Tibial nerve (tissue), 4 donors: ENCODE measurements at regions not wholly inside any gene's neighbourhood (a gene's known extent, or its start where the extent isn't known, plus 50 kb on each side); places are given as distances from the start of the nearest gene placed in this dataset.

Experiments used
- DNase-seq, 2 donors: peaks; one replicate each; pipeline ENCODE4 v3.0.0-alpha.2; 2019; ENCODE audit warnings: low spot score in 2 of 2
- H3K27ac ChIP-seq, 4 donors: fragments of 200-600 bp; sonication (generic) in 3 of 4; one replicate each; pipeline ENCODE4 v1.5.1; 2017 to 2019; ENCODE audit warnings: mild to moderate bottlenecking in 1 of 4
- H3K27me3 ChIP-seq, 2 donors: fragments of 200-600 bp; sonication (generic) in 1 of 2; one replicate each; pipeline versions ENCODE4 v1.5.1 to v1.6.0; 2017 to 2019
- H3K36me3 ChIP-seq, 3 donors: fragments of 200-600 bp; sonication (generic); one replicate each; pipeline ENCODE4 v1.5.1; 2018 to 2019
- H3K4me1 ChIP-seq, 4 donors: fragments of 200-600 bp; sonication (generic) in 3 of 4; one replicate each; pipeline ENCODE4 v1.5.1; 2017 to 2019
- H3K4me3 ChIP-seq, 4 donors: fragments of 200-600 bp; sonication (generic) in 3 of 4; one replicate each; pipeline ENCODE4 v1.5.1; 2017 to 2019; ENCODE audit warnings: mild to moderate bottlenecking in 1 of 4, moderate library complexity in 1 of 4
- H3K9me3 ChIP-seq, 4 donors: fragments of 200-600 bp; sonication (generic) in 3 of 4; one replicate each; pipeline ENCODE4 v1.5.1; 2017 to 2019
- CTCF ChIP-seq, 5 experiments: fragments of 200-600 bp in 3 of 5; fragments of 450-650 bp in 2 of 5; sonication (generic) in 3 of 5; IDR thresholded peaks; one replicate each; pipeline ENCODE4 v1.5.1; 2016 to 2019; ENCODE audit warnings: antibody characterized with exemption in 5 of 5, mild to moderate bottlenecking in 3 of 5, moderate library complexity in 2 of 5
- EP300 ChIP-seq, 2 donors: sonication (generic); formaldehyde crosslinking; IDR thresholded peaks; one replicate each; pipeline ENCODE4 v1.6.1; 2017; ENCODE audit warnings: antibody characterized with exemption in 2 of 2, mild to moderate bottlenecking in 1 of 2
- POLR2A ChIP-seq, 2 donors: fragments of 450-650 bp; IDR thresholded peaks; one replicate each; pipeline ENCODE4 v1.6.1; 2017; ENCODE audit warnings: antibody characterized with exemption in 2 of 2, mild to moderate bottlenecking in 2 of 2, moderate library complexity in 2 of 2
- WGBS, 2 donors: methylation state at CpG; one replicate each; pipeline ENCODE4 v1.1.5; 2018; 5-methylcytosine and 5-hydroxymethylcytosine counted together

DNA sequence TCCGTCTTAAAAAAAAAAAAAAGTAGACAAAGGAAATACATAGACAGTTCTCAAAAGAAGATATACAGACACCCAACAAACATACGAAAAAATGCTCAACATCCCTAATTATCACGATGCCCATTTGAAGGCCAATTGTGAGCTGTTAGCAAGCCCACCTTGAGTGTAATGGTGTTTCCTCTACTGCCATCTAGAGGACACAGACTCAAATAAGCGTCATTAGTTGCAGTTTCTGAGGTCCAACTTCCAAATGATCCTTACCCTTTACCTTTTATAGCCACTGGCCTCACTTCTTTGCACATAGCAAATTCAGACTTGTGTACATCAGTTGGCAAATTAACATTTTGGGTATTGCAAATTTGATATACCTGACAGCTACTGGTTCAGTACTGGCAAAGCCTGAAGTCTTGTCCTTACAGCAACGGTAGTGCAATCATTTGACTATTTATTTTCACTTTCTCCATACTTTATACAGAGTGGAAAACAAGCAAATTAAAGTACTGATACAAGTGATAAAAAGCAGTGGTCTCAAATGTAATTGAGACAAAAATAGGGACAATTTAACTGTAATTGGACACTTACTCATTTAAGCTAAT lies 536.3 kb upstream of the EEF2KMT start:
- TF ChIP-seq EP300 (IDR thresholded peaks at IDR 0.05) (no peak), CTCF (IDR thresholded peaks at IDR 0.05) (peak in 2 of 5 experiments; percentile 16 to 30), POLR2A (IDR thresholded peaks at IDR 0.05) (no peak)
- Histone ChIP-seq H3K4me3 (no peak overlapping the region), H3K27ac (no peak overlapping the region), H3K36me3 (no peaks in the 10 kb centered on the region), H3K9me3 (peaks cover 0 to 7% (median 0%) of the 10 kb centered on the region in 4 donors), H3K4me1 (no peaks in the 10 kb centered on the region), H3K27me3 (no peaks in the 10 kb centered on the region)
- no peak for DNase-seq
- WGBS, 2 donors, result 38 to 39% methylated on average over 5 of the region's 5 CpGs

DNA sequence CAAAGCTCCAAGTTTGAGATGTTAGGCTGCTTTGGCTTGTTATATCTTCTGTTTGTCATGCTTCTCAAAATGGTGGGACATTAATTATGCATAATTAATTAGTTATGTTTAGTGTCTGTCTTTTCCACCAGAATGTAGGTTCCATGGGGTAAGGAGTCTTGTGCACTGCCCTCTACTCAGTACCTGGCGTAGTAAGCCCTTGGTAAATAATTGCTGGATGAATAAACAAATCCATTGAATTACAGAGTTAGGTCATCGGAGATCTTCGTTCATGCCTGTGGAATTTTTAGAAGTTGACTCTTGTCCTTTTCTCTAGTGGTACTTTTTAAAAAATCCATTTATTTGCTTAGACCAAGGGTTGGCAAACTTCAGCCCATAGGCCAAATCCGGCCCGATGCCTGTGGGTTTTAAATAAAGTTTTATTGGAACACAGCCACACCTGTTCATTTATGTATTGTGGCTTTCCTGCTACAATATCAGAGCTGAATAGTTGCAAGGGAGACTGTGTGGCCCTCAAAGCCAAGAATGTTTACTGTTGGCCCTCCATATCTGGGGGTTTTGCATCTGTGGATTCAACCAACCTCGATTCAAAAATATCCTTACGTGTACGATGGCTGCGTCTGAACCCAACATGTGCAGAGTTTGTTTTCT lies 524.8 kb upstream of the EEF2KMT start:
- Histone ChIP-seq H3K4me3 (no peak overlapping the region), H3K27ac (no peak overlapping the region), H3K27me3 (no peaks in the 10 kb centered on the region), H3K9me3 (peaks cover 0 to 22% (median 0%) of the 10 kb centered on the region in 4 donors), H3K4me1 (no peaks in the 10 kb centered on the region), H3K36me3 (no peaks in the 10 kb centered on the region)
- TF ChIP-seq CTCF (IDR thresholded peaks at IDR 0.05) (no peak), POLR2A (IDR thresholded peaks at IDR 0.05) (no peak), EP300 (IDR thresholded peaks at IDR 0.05) (no peak)
- WGBS, 2 donors, result 84 to 87% methylated on average over 9 of the region's 9 CpGs
- no peak for DNase-seq

GRCh38 chr16:5621826-5622225 lies 524.2 kb upstream of the EEF2KMT start:
- peaks cover 0 to 22% (median 0%) of the 10 kb centered on the region in 4 donors for H3K9me3 ChIP-seq
- no peaks in the 10 kb centered on the region for H3K27me3 ChIP-seq
- no peak overlapping the region for H3K4me3 ChIP-seq
- no peaks in the 10 kb centered on the region for H3K36me3 ChIP-seq
- peak in 1 of 2 donors; percentile 7 for DNase-seq
- no peaks in the 10 kb centered on the region for H3K4me1 ChIP-seq
- no peak overlapping the region for H3K27ac ChIP-seq
- 24 to 25% methylated on average over 4 of the region's 4 CpGs for WGBS, 2 donors
- TF ChIP-seq EP300 (IDR thresholded peaks at IDR 0.05), result no peak
- TF ChIP-seq POLR2A (IDR thresholded peaks at IDR 0.05), result no peak
- no peak for TF ChIP-seq CTCF (IDR thresholded peaks at IDR 0.05)

DNA sequence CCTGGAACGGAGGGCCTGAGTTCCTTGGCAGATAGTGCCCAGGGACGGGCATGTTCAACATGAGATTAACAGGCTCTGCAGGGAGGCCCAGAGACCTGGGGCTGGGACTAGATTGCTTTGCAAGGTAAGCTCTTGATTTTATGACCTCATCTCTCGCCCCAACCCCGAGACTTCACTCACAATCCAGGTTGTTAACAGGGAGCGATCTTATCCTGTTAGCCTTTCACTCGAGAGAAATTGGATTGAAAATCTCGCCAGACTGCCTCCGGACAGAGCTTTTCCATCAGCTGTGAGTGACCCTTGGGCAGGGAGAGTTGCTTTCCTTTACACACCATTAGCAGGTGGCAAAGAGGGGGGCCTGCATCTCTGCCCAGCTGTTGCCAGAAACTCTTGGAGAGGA lies 521.7 kb upstream of the EEF2KMT start:
- no peaks in the 10 kb centered on the region for H3K27me3 ChIP-seq
- no peaks in the 10 kb centered on the region for H3K36me3 ChIP-seq
- H3K4me3 ChIP-seq, result no peak overlapping the region
- peaks cover 0 to under 1% (median 0%) of the 10 kb centered on the region in 4 donors for H3K9me3 ChIP-seq
- no peak for DNase-seq
- 51 to 75% methylated on average over 8 of the region's 8 CpGs for WGBS, 2 donors
- TF ChIP-seq EP300 (IDR thresholded peaks at IDR 0.05), result no peak
- TF ChIP-seq POLR2A (IDR thresholded peaks at IDR 0.05), result no peak
- no peak for TF ChIP-seq CTCF (IDR thresholded peaks at IDR 0.05)
- H3K4me1 ChIP-seq, result no peaks in the 10 kb centered on the region
- H3K27ac ChIP-seq, result no peak overlapping the region

- H3K9me3 ChIP-seq, result no peaks in the 10 kb centered on the region
- no peaks in the 10 kb centered on the region for H3K36me3 ChIP-seq
- H3K4me3 ChIP-seq, result no peak overlapping the region
- H3K27me3 ChIP-seq, result no peaks in the 10 kb centered on the region
- no peak for DNase-seq
- WGBS, 2 donors, result 25 to 31% methylated on average over 6 of the region's 6 CpGs
- no peaks in the 10 kb centered on the region for H3K4me1 ChIP-seq
- TF ChIP-seq CTCF (IDR thresholded peaks at IDR 0.05) (no peak), EP300 (IDR thresholded peaks at IDR 0.05) (no peak), POLR2A (IDR thresholded peaks at IDR 0.05) (no peak)
- H3K27ac ChIP-seq, result no peak overlapping the region
Measured at GRCh38 chr16:5616841-5617240, 519.2 kb upstream of the EEF2KMT start.
